ENCODE measurements at regions not wholly inside any gene's neighbourhood (a gene's known extent, or its start where the extent isn't known, plus 50 kb on each side); places are given as distances from the start of the nearest gene placed in this dataset.

DNA sequence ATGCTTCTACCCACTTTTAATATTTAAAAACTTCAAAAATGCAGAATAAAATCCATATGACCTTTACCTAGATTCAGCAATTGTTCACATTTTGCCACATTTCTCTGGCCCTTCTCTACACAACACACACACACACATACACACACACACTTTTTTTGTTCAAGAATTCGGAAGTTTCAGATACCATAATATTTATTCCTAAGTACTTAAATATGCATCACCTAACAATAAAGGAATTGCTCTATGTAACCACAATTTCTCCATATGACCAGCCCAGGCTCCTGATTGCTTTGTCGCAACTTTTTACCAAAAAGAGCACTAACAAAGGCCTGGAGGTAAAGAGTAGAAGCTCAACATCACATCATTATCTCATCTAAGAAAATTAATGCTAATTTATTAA lies 106.6 kb downstream of the FAS start:
- no peaks in the 10 kb centered on the region for H3K4me1 ChIP-seq (ENCODE audit: control insufficient read depth in 1 of 2, low read depth in 2 of 2)
- no peak for ATAC-seq (ENCODE audit: insufficient number of reproducible peaks, low FRiP score, low read depth)
- H3K36me3 ChIP-seq = no peaks in the 10 kb centered on the region
- no peak overlapping the region for H3K27ac ChIP-seq
- TF ChIP-seq, protein P1, sequence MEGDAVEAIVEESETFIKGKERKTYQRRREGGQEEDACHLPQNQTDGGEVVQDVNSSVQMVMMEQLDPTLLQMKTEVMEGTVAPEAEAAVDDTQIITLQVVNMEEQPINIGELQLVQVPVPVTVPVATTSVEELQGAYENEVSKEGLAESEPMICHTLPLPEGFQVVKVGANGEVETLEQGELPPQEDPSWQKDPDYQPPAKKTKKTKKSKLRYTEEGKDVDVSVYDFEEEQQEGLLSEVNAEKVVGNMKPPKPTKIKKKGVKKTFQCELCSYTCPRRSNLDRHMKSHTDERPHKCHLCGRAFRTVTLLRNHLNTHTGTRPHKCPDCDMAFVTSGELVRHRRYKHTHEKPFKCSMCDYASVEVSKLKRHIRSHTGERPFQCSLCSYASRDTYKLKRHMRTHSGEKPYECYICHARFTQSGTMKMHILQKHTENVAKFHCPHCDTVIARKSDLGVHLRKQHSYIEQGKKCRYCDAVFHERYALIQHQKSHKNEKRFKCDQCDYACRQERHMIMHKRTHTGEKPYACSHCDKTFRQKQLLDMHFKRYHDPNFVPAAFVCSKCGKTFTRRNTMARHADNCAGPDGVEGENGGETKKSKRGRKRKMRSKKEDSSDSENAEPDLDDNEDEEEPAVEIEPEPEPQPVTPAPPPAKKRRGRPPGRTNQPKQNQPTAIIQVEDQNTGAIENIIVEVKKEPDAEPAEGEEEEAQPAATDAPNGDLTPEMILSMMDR (IDR thresholded peaks at IDR 0.05) = no peak
- no peaks in the 10 kb centered on the region for H3K27me3 ChIP-seq (replicated peaks; ENCODE audit: insufficient read depth)
- no peaks in the 10 kb centered on the region for H3K9me3 ChIP-seq
- DNase-seq (ENCODE audit: low spot score) = no peak
- H3K4me3 ChIP-seq = no peak overlapping the region

- Histone ChIP-seq H3K4me3 (no peak overlapping the region), H3K9me3 (no peaks in the 10 kb centered on the region), H3K36me3 (no peaks in the 10 kb centered on the region), H3K27ac (no peak overlapping the region), H3K27me3 (replicated peaks; ENCODE audit: insufficient read depth) (no peaks in the 10 kb centered on the region), H3K4me1 (ENCODE audit: control insufficient read depth in 1 of 2, low read depth in 2 of 2) (no peaks in the 10 kb centered on the region)
- TF ChIP-seq, protein P1 (IDR thresholded peaks at IDR 0.05) = no peak
- ATAC-seq (ENCODE audit: insufficient number of reproducible peaks, low FRiP score, low read depth) (no peak), DNase-seq (ENCODE audit: low spot score) (no peak)
These were observed 105.2 kb downstream of the FAS start for GRCh38 chr10:89095701-89096391.

DNA sequence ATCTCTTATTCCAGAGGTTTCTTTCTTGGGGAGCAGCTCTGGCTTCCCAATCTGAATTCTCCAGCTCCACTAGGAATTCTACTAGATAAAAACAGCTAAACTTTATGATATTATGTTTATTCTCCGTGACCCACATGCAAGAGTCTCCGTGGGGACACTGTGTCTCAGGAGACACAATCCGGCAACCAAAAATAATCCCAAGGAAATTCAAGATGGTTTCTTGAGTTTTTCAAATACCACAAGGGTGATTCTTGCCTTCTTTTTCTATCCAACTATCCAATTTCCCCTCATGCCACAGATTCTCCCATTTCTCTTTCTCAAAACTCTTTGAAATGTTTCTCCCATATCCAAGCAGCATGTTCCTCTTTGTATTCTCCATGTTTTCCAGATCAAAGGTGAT lies 103.1 kb downstream of the FAS start:
- H3K27ac ChIP-seq = no peak overlapping the region
- ATAC-seq (ENCODE audit: insufficient number of reproducible peaks, low FRiP score, low read depth) (no peak), DNase-seq (ENCODE audit: low spot score) (no peak)
- H3K9me3 ChIP-seq = no peaks in the 10 kb centered on the region
- H3K27me3 ChIP-seq (replicated peaks; ENCODE audit: insufficient read depth) = no peaks in the 10 kb centered on the region
- TF ChIP-seq, protein P1 (IDR thresholded peaks at IDR 0.05) = no peak
- no peaks in the 10 kb centered on the region for H3K36me3 ChIP-seq
- H3K4me1 ChIP-seq (ENCODE audit: control insufficient read depth in 1 of 2, low read depth in 2 of 2) = no peaks in the 10 kb centered on the region
- H3K4me3 ChIP-seq = no peak overlapping the region

- Histone ChIP-seq H3K27ac (no peak overlapping the region), H3K4me3 (no peak overlapping the region), H3K4me1 (ENCODE audit: control insufficient read depth in 1 of 2, low read depth in 2 of 2) (no peaks in the 10 kb centered on the region), H3K36me3 (no peaks in the 10 kb centered on the region), H3K9me3 (no peaks in the 10 kb centered on the region), H3K27me3 (replicated peaks; ENCODE audit: insufficient read depth) (no peaks in the 10 kb centered on the region)
- DNase-seq (ENCODE audit: low spot score) = no peak
- TF ChIP-seq, protein P1 (IDR thresholded peaks at IDR 0.05) = no peak
- no peak for ATAC-seq (ENCODE audit: insufficient number of reproducible peaks, low FRiP score, low read depth)
These were observed 102.4 kb downstream of the FAS start for GRCh38 chr10:89092981-89093380.

DNA sequence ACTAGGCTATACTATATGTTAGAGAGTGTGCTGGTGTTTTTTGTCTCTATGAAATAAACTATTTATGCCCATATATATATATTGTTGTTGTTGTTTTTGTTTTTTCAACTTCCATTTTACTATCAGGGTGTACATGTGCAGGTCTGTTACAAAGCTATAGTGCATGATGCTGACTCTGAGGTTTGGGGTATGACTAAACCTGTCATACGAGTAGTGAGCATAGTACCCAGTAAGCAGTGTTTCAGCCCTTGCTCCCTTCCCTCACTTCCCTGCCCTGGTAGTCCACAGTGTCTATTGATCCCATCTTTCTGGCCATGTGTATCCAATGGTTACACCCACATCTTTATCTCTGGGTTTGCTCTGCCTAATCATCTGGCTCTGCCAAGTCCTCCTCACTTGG lies 101.8 kb downstream of the FAS start:
- Histone ChIP-seq H3K9me3 (no peaks in the 10 kb centered on the region), H3K27me3 (replicated peaks; ENCODE audit: insufficient read depth) (no peaks in the 10 kb centered on the region), H3K27ac (no peak overlapping the region), H3K4me3 (no peak overlapping the region), H3K4me1 (ENCODE audit: control insufficient read depth in 1 of 2, low read depth in 2 of 2) (no peaks in the 10 kb centered on the region), H3K36me3 (no peaks in the 10 kb centered on the region)
- no peak for ATAC-seq (ENCODE audit: insufficient number of reproducible peaks, low FRiP score, low read depth)
- no peak for DNase-seq (ENCODE audit: low spot score)
- TF ChIP-seq, protein P1 (IDR thresholded peaks at IDR 0.05) = no peak
